Sigmoid colon (tissue), 6 donors: ENCODE measurements at regions not wholly inside any gene's neighbourhood (a gene's known extent, or its start where the extent isn't known, plus 50 kb on each side); places are given as distances from the start of the nearest gene placed in this dataset.

Experiments
- DNase-seq: peaks from one replicate; pipeline ENCODE4 v3.0.0-alpha.2; 2019
- H3K27ac ChIP-seq, 4 donors: fragments of 200-600 bp; sonication (generic); one replicate each; pipeline ENCODE4 v1.5.1; 2016 to 2019; ENCODE audit warnings: mild to moderate bottlenecking in 1 of 4
- H3K27me3 ChIP-seq, 3 donors: fragments of 200-600 bp; sonication (generic); one replicate each; pipeline ENCODE4 v1.5.1; 2019; ENCODE audit warnings: mild to moderate bottlenecking in 1 of 3
- H3K36me3 ChIP-seq, 4 donors: fragments of 200-600 bp; sonication (generic); one replicate each; pipeline ENCODE4 v1.5.1; 2016 to 2019
- H3K4me1 ChIP-seq, 4 donors: fragments of 200-600 bp; sonication (generic); one replicate each; pipeline ENCODE4 v1.5.1; 2017 to 2019
- H3K4me3 ChIP-seq, 4 donors: fragments of 200-600 bp; sonication (generic); one replicate each; pipeline ENCODE4 v1.5.1; 2017 to 2019; ENCODE audit warnings: mild to moderate bottlenecking in 2 of 4, moderate library complexity in 1 of 4
- H3K9me3 ChIP-seq, 4 donors: fragments of 200-600 bp in 3 of 4; sonication (generic) in 3 of 4; one replicate each; pipeline versions ENCODE4 v1.5.1 to v1.6.1; 2013 to 2019
- EP300 ChIP-seq, 4 donors: sonication (generic); formaldehyde crosslinking; IDR thresholded peaks; one replicate each; pipeline ENCODE4 v1.6.1; 2017; ENCODE audit warnings: antibody characterized with exemption in 4 of 4
- POLR2A ChIP-seq, 2 donors: fragments of 450-650 bp; IDR thresholded peaks; one replicate each; pipeline ENCODE4 v1.6.1; 2016; ENCODE audit warnings: antibody characterized with exemption in 2 of 2, mild to moderate bottlenecking in 2 of 2, moderate library complexity in 2 of 2
- POLR2AphosphoS5 ChIP-seq, 4 donors: sonication (generic); formaldehyde crosslinking; IDR thresholded peaks; one replicate each; pipeline ENCODE4 v1.6.1; 2017; ENCODE audit warnings: antibody characterized with exemption in 4 of 4
- WGBS, 2 donors: extraction: QIAGEN DNeasy Blood & Tissue Kit; methylation state at CpG; one replicate each; pipeline ENCODE4 v1.1.7; 2013; 5-methylcytosine and 5-hydroxymethylcytosine counted together
- intact Hi-C: fragments of 100-400 bp; cut with DNase I; formaldehyde crosslinking; loops from one replicate; pipeline ENCODE4 v1.15.1; 2023
- TF ChIP-seq, protein P1 (sequence below), 4 experiments: fragments of 450-650 bp in 3 of 4; fragments of 200-600 bp in 1 of 4; IDR thresholded peaks; one replicate each; pipeline ENCODE4 v1.5.1; 2016 to 2019; ENCODE audit warnings: antibody characterized with exemption in 4 of 4, mild to moderate bottlenecking in 3 of 4, moderate library complexity in 2 of 4
- donor health status: healthy with polysubstance abuse.
- donor health status: healthy.

DNA sequence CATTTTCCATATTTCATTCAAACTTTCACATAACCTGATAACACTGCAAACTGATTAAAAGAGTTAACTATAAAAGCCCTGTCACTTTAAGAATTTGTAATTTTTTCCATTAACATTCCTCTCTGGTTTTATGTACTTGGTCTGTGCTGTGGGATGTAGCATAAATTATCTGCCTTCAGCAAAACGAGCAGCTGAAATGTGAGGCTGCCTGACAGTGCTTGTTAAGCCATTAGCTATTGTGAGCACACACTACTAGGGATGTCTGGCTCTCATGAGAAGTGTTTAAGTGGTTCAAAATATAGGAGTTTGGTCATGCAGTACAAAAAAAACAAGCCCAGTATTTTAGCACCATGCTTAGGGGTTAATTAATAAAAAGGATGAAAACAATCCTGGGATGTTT is 63.0 kb downstream of the HOXA1 start:
- H3K9me3 ChIP-seq, result no peaks in the 10 kb centered on the region
- DNase-seq, result no peak
- TF ChIP-seq EP300 (IDR thresholded peaks at IDR 0.05), result no peak
- TF ChIP-seq POLR2AphosphoS5 (IDR thresholded peaks at IDR 0.05), result no peak
- TF ChIP-seq, protein P1, sequence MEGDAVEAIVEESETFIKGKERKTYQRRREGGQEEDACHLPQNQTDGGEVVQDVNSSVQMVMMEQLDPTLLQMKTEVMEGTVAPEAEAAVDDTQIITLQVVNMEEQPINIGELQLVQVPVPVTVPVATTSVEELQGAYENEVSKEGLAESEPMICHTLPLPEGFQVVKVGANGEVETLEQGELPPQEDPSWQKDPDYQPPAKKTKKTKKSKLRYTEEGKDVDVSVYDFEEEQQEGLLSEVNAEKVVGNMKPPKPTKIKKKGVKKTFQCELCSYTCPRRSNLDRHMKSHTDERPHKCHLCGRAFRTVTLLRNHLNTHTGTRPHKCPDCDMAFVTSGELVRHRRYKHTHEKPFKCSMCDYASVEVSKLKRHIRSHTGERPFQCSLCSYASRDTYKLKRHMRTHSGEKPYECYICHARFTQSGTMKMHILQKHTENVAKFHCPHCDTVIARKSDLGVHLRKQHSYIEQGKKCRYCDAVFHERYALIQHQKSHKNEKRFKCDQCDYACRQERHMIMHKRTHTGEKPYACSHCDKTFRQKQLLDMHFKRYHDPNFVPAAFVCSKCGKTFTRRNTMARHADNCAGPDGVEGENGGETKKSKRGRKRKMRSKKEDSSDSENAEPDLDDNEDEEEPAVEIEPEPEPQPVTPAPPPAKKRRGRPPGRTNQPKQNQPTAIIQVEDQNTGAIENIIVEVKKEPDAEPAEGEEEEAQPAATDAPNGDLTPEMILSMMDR (IDR thresholded peaks at IDR 0.05), result no peak
- TF ChIP-seq POLR2A (IDR thresholded peaks at IDR 0.05), result no peak
- H3K36me3 ChIP-seq, result no peaks in the 10 kb centered on the region
- WGBS, 2 donors, result 37 to 58% methylated on average over 1 of the region's 1 CpG
- intact Hi-C loops, result no loop called here
- peaks cover 0 to 16% (median 7%) of the 10 kb centered on the region in 4 donors for H3K4me1 ChIP-seq
- H3K4me3 ChIP-seq, result no peak overlapping the region
- no peaks in the 10 kb centered on the region for H3K27me3 ChIP-seq
- no peak overlapping the region for H3K27ac ChIP-seq

DNA sequence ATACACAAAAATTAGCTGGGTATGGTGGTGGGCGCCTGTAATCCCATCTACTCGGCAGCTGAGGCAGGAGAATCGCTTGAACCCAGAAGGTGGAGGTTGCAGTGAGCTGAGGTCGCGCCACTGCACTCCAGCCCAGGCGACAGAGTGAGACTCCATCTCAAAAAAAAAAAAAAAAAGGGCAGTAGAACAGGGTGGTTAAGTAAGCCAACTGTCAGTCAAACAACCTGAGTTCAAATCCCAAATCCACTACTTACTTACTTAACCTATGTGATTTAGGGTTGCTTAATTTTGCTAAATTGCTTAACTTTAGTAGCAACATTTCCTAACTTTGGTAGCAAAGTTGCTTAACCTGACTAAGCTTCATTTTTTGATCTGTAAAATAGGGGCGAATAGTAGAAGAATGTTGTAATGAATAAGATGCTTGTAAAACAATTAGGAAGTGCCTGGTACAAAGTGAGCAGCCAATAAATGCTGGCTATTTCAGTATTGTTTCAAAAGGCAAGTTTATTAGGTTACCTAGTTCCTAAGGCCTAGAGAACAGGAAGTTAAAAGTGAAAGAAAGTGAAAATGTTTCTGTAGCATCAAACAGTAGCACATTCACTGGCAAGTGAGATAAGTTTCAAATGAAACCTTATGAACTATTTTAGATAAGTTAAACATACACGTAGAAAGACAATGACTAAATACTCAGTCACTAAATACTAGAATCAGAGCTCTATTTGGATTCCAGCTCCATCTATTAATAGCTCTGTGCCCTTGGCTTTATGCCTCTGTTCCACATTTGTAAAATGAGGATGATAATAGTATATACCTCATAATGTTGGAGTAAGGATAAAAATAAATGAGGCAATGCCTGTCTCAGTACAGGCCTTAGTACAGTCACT is 64.3 kb downstream of the HOXA1 start:
- intact Hi-C loops, result no loop called here
- H3K36me3 ChIP-seq, result no peaks in the 10 kb centered on the region
- H3K4me1 ChIP-seq, result peaks cover 0 to 16% (median 7%) of the 10 kb centered on the region in 4 donors
- peak overlapping the region; percentile 21 to 63 (median 53) for H3K27ac ChIP-seq
- WGBS, 2 donors, result 71 to 77% methylated on average over 8 of the region's 8 CpGs
- no peak for DNase-seq
- no peaks in the 10 kb centered on the region for H3K27me3 ChIP-seq
- no peak overlapping the region for H3K4me3 ChIP-seq
- no peak for TF ChIP-seq POLR2A (IDR thresholded peaks at IDR 0.05)
- peak in 1 of 4 donors; percentile 32 for TF ChIP-seq POLR2AphosphoS5 (IDR thresholded peaks at IDR 0.05)
- TF ChIP-seq, protein P1 (IDR thresholded peaks at IDR 0.05), result no peak
- no peak for TF ChIP-seq EP300 (IDR thresholded peaks at IDR 0.05)
- H3K9me3 ChIP-seq, result no peaks in the 10 kb centered on the region

- H3K4me3 ChIP-seq, result no peak overlapping the region
- intact Hi-C loops, result no loop called here
- H3K27ac ChIP-seq, result no peak overlapping the region
- no peak for DNase-seq
- H3K9me3 ChIP-seq, result no peaks in the 10 kb centered on the region
- H3K27me3 ChIP-seq, result no peaks in the 10 kb centered on the region
- peaks cover 0 to 16% (median 7%) of the 10 kb centered on the region in 4 donors for H3K4me1 ChIP-seq
- WGBS, 2 donors, result 89 to 90% methylated on average over 7 of the region's 7 CpGs
- no peaks in the 10 kb centered on the region for H3K36me3 ChIP-seq
- TF ChIP-seq EP300 (IDR thresholded peaks at IDR 0.05), result no peak
- no peak for TF ChIP-seq POLR2AphosphoS5 (IDR thresholded peaks at IDR 0.05)
- TF ChIP-seq, protein P1 (IDR thresholded peaks at IDR 0.05), result no peak
- no peak for TF ChIP-seq POLR2A (IDR thresholded peaks at IDR 0.05)
These were observed 65.3 kb downstream of the HOXA1 start for GRCh38 chr7:27030393-27031050.

GRCh38 chr7:27025270-27025669 is 70.5 kb downstream of the HOXA1 start:
- Histone ChIP-seq H3K4me1 (no peaks in the 10 kb centered on the region), H3K36me3 (no peaks in the 10 kb centered on the region), H3K4me3 (no peak overlapping the region), H3K27me3 (no peaks in the 10 kb centered on the region), H3K27ac (no peak overlapping the region), H3K9me3 (no peaks in the 10 kb centered on the region)
- DNase-seq, result no peak
- TF ChIP-seq POLR2A (IDR thresholded peaks at IDR 0.05) (no peak), POLR2AphosphoS5 (IDR thresholded peaks at IDR 0.05) (no peak), EP300 (IDR thresholded peaks at IDR 0.05) (no peak)
- TF ChIP-seq, protein P1 (IDR thresholded peaks at IDR 0.05), result no peak
- intact Hi-C loops, result no loop called here
- 72 to 73% methylated on average over 8 of the region's 8 CpGs for WGBS, 2 donors
